Head of caudate nucleus (tissue), 42 donors: ENCODE measurements at regions not wholly inside any gene's neighbourhood (a gene's known extent, or its start where the extent isn't known, plus 50 kb on each side); places are given as distances from the start of the nearest gene placed in this dataset.

Experiments
- DNase-seq, 42 donors: peaks; one replicate each; pipeline versions ENCODE4 v3.0.0 to v3.0.0-alpha.2; 2020 to 2021; ENCODE audit warnings: mixed read lengths in 7 of 42
- intact Hi-C: fragments of 100-400 bp; cut with DNase I; formaldehyde crosslinking; loops from one replicate; pipeline ENCODE4 v1.15.0; 2022

DNA sequence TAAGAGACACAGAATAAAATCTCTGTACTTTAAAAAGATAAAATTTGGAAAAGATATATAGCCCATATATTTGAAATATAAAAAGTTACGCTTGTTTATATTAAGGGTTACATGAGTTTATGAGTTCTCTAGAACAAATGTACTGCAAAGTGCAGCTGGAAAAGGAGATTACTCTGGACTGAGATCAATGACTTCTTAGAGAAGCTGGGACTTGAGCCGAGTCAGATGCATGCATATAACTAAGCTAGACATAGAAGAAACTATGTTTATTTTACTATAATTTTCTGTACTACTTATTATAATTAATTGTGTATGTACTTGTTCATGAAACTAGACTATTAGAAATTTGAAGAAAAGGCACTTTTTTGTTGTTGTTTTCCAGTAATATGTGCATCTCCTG is 170.3 kb upstream of the NXPH2 start:
- intact Hi-C loops = no loop called here
- no peak for DNase-seq

- no peak for DNase-seq
- intact Hi-C loops = no loop called here
Observed at GRCh38 chr2:138949517-138949916, 169.3 kb upstream of the NXPH2 start.

GRCh38 chr2:138948070-138948539 is 167.9 kb upstream of the NXPH2 start:
- intact Hi-C loops = no loop called here
- DNase-seq = no peak

DNA sequence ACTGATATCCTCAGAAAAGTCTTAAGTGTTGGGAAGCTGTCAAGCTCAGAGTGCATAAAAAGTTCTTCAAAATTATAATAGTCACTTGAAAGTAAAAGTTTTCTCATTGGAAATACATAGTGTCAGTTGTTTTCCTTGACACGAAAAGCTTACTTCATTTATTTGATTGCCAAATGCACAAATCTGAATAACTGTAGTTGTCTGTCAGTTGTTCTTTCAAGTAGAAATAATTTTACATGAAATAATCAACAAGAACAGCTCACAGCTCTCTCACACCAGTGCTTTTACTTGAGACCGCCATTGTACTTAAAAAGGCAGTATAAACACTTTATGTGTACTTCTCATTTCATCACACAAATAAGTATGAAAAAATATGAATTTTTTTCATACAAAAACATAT is 163.3 kb upstream of the NXPH2 start:
- intact Hi-C loops = no loop called here
- no peak for DNase-seq

DNA sequence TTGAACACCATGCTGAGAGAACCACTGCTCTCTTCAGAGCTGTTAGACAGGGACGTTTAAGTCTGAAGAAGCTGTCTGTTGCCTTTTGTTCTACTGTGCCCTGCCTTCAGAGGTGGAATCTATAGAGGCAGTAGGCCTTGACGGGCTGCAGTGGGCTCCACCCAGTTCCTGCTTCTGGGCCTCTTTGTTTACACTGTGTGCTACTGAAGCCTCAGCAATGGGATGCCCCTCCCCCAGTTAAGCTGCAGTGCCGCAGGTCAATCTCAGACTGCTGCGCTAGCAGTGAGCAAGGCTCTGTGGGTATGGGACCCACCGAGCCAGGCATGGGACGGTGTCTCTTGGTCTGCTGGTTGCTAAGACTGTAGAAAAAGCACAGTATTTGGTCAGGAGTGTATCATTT is 162.3 kb upstream of the NXPH2 start:
- no peak for DNase-seq

GRCh38 chr2:138931284-138932256 is 151.4 kb upstream of the NXPH2 start:
- intact Hi-C loops = no loop called here
- no peak for DNase-seq

More for the DNA sequence above, 162.3 kb upstream of the NXPH2 start:
- intact Hi-C loops = no loop called here

DNA sequence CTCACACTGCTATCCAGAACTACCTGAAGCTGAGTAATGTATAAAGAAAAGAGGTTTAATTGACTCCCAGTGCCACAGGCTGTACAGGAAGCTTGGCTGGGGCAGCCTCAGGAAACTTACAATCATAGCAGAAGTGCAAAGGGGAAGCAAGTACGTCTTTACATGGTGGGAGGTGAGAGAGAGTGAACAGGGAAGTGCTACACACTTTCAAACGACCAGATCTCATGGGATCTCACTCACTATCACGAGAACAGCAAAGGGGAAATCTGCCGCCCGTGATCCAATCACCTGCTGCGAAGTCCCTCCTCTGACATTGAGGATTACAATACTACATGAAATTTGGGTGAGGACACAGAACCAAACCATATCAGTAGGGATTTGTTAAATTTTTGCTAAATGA is 150.4 kb upstream of the NXPH2 start:
- no peak for DNase-seq
- intact Hi-C loops = no loop called here

DNA sequence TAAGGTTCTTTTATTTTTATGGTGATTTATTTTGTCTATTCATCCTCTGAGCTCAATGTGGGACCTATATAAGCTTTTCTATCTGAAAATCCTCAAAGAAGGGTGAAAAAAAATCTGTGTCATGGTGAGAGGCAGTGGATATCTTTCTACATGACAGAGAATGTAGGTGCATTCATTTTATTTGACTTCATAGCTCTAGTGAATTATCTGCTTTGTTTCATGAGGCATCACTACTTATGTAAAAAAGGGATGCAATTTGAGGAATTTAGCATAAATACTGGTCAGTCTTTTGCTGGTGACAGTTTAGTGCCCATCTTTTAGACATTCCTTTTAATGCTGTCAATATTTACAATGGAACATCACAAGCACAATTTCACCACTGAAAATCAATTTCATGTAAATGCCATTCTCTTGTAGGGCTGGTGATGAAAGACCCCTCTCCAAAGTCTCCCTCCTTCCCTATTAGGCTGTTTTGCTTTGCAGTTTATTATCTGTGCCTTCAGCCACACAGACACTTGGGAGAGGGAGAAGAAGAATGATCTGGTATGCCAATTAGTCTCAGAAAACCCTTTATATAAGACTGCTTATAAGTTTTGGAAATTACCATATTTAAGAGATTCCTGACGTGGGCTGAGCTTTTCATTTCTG is 148.3 kb upstream of the NXPH2 start:
- intact Hi-C loops = no loop called here
- no peak for DNase-seq

DNA sequence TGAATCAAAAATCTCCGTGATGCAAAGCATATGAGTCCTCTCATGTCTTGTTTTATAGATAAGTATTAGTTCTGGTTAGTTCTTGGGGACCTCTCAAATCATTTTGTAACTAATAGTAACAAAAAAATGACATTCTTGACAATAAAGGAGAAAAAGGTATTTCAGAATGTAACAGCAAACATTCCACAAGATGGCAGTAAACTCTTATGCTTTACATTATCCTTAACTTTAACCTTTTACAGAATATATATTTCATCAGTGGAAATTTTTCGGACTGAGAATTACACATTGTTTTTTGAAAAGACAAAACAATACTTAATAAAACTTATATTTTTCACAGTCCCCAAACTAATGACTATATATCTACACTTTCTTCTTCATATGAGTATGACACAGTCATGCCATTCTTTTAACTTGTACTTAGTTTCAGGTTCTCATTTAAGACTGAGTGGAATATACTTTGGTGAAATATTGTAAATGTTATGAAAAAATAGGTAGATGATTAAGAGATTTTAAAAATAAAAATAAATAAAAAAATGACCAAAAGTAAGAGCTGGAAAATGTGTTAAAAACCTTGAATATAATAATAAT is 142.9 kb upstream of the NXPH2 start:
- no peak for DNase-seq
- intact Hi-C loops = no loop called here

GRCh38 chr2:138919120-138919747 is 139.0 kb upstream of the NXPH2 start:
- DNase-seq = no peak

DNA sequence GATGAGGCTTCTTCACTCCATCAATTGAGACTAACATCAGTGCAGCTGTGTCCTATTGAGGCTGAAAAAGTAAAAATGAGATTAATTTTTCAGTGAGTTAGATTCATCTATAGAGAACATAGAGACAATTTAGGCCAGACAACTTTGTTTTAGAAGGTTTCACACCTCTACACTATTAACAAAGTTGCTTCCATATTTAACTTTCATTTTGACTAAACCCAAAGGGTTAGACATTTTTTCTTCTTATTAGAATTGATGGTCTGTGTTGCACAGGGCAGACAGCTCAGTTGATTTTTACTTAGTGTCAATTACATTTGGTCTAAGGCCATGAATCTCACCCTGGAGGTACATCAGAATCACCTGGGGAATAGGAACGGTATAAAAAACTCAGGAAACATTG is 130.2 kb upstream of the NXPH2 start:
- no peak for DNase-seq
- intact Hi-C loops = no loop called here

More at GRCh38 chr2:138919120-138919747, 139.0 kb upstream of the NXPH2 start:
- intact Hi-C loops = no loop called here

DNA sequence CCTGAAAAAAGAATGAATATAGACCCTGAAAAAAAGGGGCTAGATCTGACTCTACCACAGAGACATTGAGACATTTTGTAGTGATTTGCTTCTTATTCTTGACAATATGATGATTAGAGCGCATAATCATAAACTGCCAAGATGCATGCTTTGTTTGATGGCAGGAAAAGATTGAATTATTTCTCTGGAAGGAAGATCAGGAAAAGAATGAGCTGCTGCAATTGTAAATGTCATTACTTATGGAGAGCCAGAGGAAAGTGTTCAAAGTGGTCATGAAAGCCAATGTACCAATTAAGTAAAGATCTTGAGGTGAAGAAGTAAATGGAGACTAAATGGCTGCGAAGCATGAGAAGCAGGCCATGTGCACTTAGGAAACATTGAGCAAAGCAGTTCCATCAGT is 126.4 kb upstream of the NXPH2 start:
- intact Hi-C loops = no loop called here
- DNase-seq = no peak

GRCh38 chr2:138902239-138902871 is 122.2 kb upstream of the NXPH2 start:
- DNase-seq = no peak
- intact Hi-C loops = no loop called here

GRCh38 chr2:138901530-138901929 is 121.3 kb upstream of the NXPH2 start:
- no peak for DNase-seq
- intact Hi-C loops = no loop called here

- intact Hi-C loops = no loop called here
- no peak for DNase-seq
Observed at GRCh38 chr2:138898855-138899254, 118.7 kb upstream of the NXPH2 start.

GRCh38 chr2:138897274-138897673 is 117.1 kb upstream of the NXPH2 start:
- no peak for DNase-seq
- intact Hi-C loops = no loop called here

GRCh38 chr2:138893746-138894145 is 113.6 kb upstream of the NXPH2 start:
- intact Hi-C loops = no loop called here
- DNase-seq = no peak

- DNase-seq = no peak
- intact Hi-C loops = no loop called here
Observed at GRCh38 chr2:138881126-138881525, 100.9 kb upstream of the NXPH2 start.

DNA sequence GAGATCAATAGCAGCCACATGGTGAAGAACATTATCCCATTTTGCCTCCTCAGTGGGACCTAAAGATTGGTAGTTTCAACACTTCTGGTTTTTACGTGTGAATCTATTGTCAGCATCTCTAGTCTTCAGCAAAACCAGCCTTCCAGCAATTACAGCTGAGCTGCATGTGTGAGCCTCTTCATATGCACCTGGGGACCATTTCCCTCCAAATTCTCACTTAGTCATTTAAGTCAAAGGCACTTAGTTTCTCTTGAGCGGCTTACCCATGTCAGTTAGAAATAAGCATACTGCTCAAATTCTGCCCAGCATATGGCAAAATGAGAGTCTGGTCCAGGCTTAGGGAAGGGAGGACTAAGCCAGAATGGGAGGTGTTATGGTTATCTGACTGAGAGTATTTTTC is 99.7 kb upstream of the NXPH2 start:
- intact Hi-C loops = no loop called here
- no peak for DNase-seq
